HG03439 (cell line): ENCODE measurements at regions not wholly inside any gene's neighbourhood (a gene's known extent, or its start where the extent isn't known, plus 50 kb on each side); places are given as distances from the start of the nearest gene placed in this dataset.

Experiments
- ATAC-seq: cut with Tn5 transposase; IDR thresholded peaks from one replicate; pipeline ENCODE4 v1.9.1; 2021; ENCODE audit warnings: mild to moderate bottlenecking, moderate library complexity; ENCODE audit not compliant: unreplicated experiment

GRCh38 chr20:7387638-7388193 is 552.5 kb downstream of the HAO1 start:
- ATAC-seq, result no peak

- ATAC-seq, result no peak
Observed at GRCh38 chr20:7389216-7389615, 551.0 kb downstream of the HAO1 start.

GRCh38 chr20:7392542-7393206 is 547.6 kb downstream of the HAO1 start:
- no peak for ATAC-seq

- ATAC-seq, result no peak
Observed at GRCh38 chr20:7399114-7399513, 541.1 kb downstream of the HAO1 start.

GRCh38 chr20:7399575-7399974 is 540.7 kb downstream of the HAO1 start:
- no peak for ATAC-seq

GRCh38 chr20:7406671-7407070 is 533.6 kb downstream of the HAO1 start:
- ATAC-seq, result no peak

- ATAC-seq, result no peak
Observed at GRCh38 chr20:7410150-7410549, 530.1 kb downstream of the HAO1 start.

- no peak for ATAC-seq
Observed at GRCh38 chr20:7411075-7411474, 529.2 kb downstream of the HAO1 start.

- no peak for ATAC-seq
Observed at GRCh38 chr20:7415427-7415826, 524.8 kb downstream of the HAO1 start.

- no peak for ATAC-seq
Observed at GRCh38 chr20:7416382-7416781, 523.9 kb downstream of the HAO1 start.

- no peak for ATAC-seq
Observed at GRCh38 chr20:7420345-7420744, 519.9 kb downstream of the HAO1 start.

- no peak for ATAC-seq
Observed at GRCh38 chr20:7426890-7427496, 513.3 kb downstream of the HAO1 start.

- ATAC-seq, result no peak
Observed at GRCh38 chr20:7428946-7429345, 511.3 kb downstream of the HAO1 start.

GRCh38 chr20:7432612-7433011 is 507.6 kb downstream of the HAO1 start:
- no peak for ATAC-seq

- ATAC-seq, result no peak
Observed at GRCh38 chr20:7437311-7437710, 502.9 kb downstream of the HAO1 start.

- ATAC-seq, result no peak
Observed at GRCh38 chr20:7449269-7449668, 491.0 kb downstream of the HAO1 start.

- ATAC-seq, result no peak
Observed at GRCh38 chr20:7452890-7453289, 487.4 kb downstream of the HAO1 start.

GRCh38 chr20:7454047-7454446 is 486.2 kb downstream of the HAO1 start:
- no peak for ATAC-seq

GRCh38 chr20:7458459-7458858 is 481.8 kb downstream of the HAO1 start:
- ATAC-seq, result no peak

GRCh38 chr20:7459083-7459482 is 481.2 kb downstream of the HAO1 start:
- no peak for ATAC-seq

- no peak for ATAC-seq
Observed at GRCh38 chr20:7463290-7463689, 477.0 kb downstream of the HAO1 start.

- no peak for ATAC-seq
Observed at GRCh38 chr20:7470912-7471311, 469.3 kb downstream of the HAO1 start.

GRCh38 chr20:7490288-7490687 is 450.0 kb downstream of the HAO1 start:
- no peak for ATAC-seq
